ENCODE measurements at regions not wholly inside any gene's neighbourhood (a gene's known extent, or its start where the extent isn't known, plus 50 kb on each side); places are given as distances from the start of the nearest gene placed in this dataset.

- Histone ChIP-seq H3K23ac (ENCODE audit: low read length) (no peak overlapping the region), H2AK5ac (ENCODE audit: low read length) (no peak overlapping the region), H3K79me1 (ENCODE audit: low read length) (no peaks in the 10 kb centered on the region), H3K36me3 (ENCODE audit: control insufficient read depth, insufficient read depth, low read length) (no peaks in the 10 kb centered on the region), H2BK120ac (ENCODE audit: low read depth, low read length) (no peak overlapping the region), H3K18ac (ENCODE audit: low read length) (no peak overlapping the region), H4K8ac (ENCODE audit: low read depth, low read length) (no peak overlapping the region), H3K56ac (ENCODE audit: low read length) (no peak overlapping the region), H2BK15ac (replicated peaks; ENCODE audit: low read depth) (no peak overlapping the region), H3K9ac (ENCODE audit: low read length) (no peak overlapping the region), H3K4ac (ENCODE audit: low read depth, low read length) (no peak overlapping the region), H3K27ac (ENCODE audit: low read depth, low read length) (no peak overlapping the region), H4K5ac (ENCODE audit: low read length) (no peak overlapping the region), H2BK5ac (ENCODE audit: low read length) (no peak overlapping the region), H3K27me3 (ENCODE audit: insufficient read depth, low read length, poor library complexity) (no peaks in the 10 kb centered on the region), H3K4me2 (ENCODE audit: low read length) (no peak overlapping the region), H3K79me2 (ENCODE audit: control insufficient read depth, insufficient read depth, low read length) (no peaks in the 10 kb centered on the region), H3K4me3 (ENCODE audit: low read length) (no peak overlapping the region), H3K4me1 (ENCODE audit: control insufficient read depth, low read depth, low read length) (peaks cover 3% of the 10 kb centered on the region)
- WGBS (ENCODE audit: extremely low coverage, insufficient coverage, low lambda C conversion rate): no CpG with 5 or more reads among the region's 4 CpGs
- peak; percentile 50 for DNase-seq
Measured at GRCh38 chr10:78981970-78982281, 86.8 kb upstream of the ZMIZ1 start.

- H3K18ac ChIP-seq (ENCODE audit: low read length): no peak overlapping the region
- H3K23ac ChIP-seq (ENCODE audit: low read length): no peak overlapping the region
- no peaks in the 10 kb centered on the region for H3K27me3 ChIP-seq (ENCODE audit: insufficient read depth, low read length, poor library complexity)
- no peaks in the 10 kb centered on the region for H3K79me1 ChIP-seq (ENCODE audit: low read length)
- no peak for DNase-seq
- H2AK5ac ChIP-seq (ENCODE audit: low read length): no peak overlapping the region
- peaks cover 3% of the 10 kb centered on the region for H3K4me1 ChIP-seq (ENCODE audit: control insufficient read depth, low read depth, low read length)
- no peak overlapping the region for H3K27ac ChIP-seq (ENCODE audit: low read depth, low read length)
- no peaks in the 10 kb centered on the region for H3K36me3 ChIP-seq (ENCODE audit: control insufficient read depth, insufficient read depth, low read length)
- no CpG with 5 or more reads among the region's 6 CpGs for WGBS (ENCODE audit: extremely low coverage, insufficient coverage, low lambda C conversion rate)
- no peak overlapping the region for H3K4ac ChIP-seq (ENCODE audit: low read depth, low read length)
- no peak overlapping the region for H2BK15ac ChIP-seq (replicated peaks; ENCODE audit: low read depth)
- H4K8ac ChIP-seq (ENCODE audit: low read depth, low read length): no peak overlapping the region
- H2BK120ac ChIP-seq (ENCODE audit: low read depth, low read length): no peak overlapping the region
- no peak overlapping the region for H3K4me3 ChIP-seq (ENCODE audit: low read length)
- no peak overlapping the region for H3K4me2 ChIP-seq (ENCODE audit: low read length)
- no peaks in the 10 kb centered on the region for H3K79me2 ChIP-seq (ENCODE audit: control insufficient read depth, insufficient read depth, low read length)
- no peak overlapping the region for H3K56ac ChIP-seq (ENCODE audit: low read length)
- H3K9ac ChIP-seq (ENCODE audit: low read length): no peak overlapping the region
- no peak overlapping the region for H2BK5ac ChIP-seq (ENCODE audit: low read length)
- no peak overlapping the region for H4K5ac ChIP-seq (ENCODE audit: low read length)
Measured at GRCh38 chr10:78982726-78983125, 86.0 kb upstream of the ZMIZ1 start.

DNA sequence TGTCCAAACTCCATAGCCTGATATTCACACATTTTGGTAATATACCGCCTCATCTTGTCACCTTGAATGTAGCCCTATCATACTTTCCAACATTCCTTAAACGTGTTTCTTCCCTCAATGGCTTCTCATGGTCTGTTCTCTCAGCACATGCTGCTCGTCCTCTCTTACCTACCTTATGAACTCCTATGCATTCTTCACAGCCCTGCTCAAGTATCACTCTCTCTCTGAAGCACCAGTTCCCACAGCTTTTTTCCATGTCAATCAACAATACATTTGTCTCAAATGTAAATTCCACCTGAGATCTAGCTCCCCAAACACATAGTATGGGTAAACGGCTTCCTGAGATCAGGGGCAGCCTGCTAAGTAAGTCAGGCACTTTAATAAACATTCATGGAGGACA is 85.2 kb upstream of the ZMIZ1 start:
- no peak overlapping the region for H3K4me3 ChIP-seq (ENCODE audit: low read length)
- H3K27me3 ChIP-seq (ENCODE audit: insufficient read depth, low read length, poor library complexity): no peaks in the 10 kb centered on the region
- H3K27ac ChIP-seq (ENCODE audit: low read depth, low read length): no peak overlapping the region
- no peak overlapping the region for H3K23ac ChIP-seq (ENCODE audit: low read length)
- no peak overlapping the region for H3K4ac ChIP-seq (ENCODE audit: low read depth, low read length)
- no peak overlapping the region for H2BK120ac ChIP-seq (ENCODE audit: low read depth, low read length)
- no peak overlapping the region for H3K4me2 ChIP-seq (ENCODE audit: low read length)
- no peak overlapping the region for H4K5ac ChIP-seq (ENCODE audit: low read length)
- peaks cover 3% of the 10 kb centered on the region for H3K4me1 ChIP-seq (ENCODE audit: control insufficient read depth, low read depth, low read length)
- H3K79me2 ChIP-seq (ENCODE audit: control insufficient read depth, insufficient read depth, low read length): no peaks in the 10 kb centered on the region
- H3K9ac ChIP-seq (ENCODE audit: low read length): no peak overlapping the region
- no peak overlapping the region for H4K8ac ChIP-seq (ENCODE audit: low read depth, low read length)
- no peak overlapping the region for H3K56ac ChIP-seq (ENCODE audit: low read length)
- no peak overlapping the region for H2BK5ac ChIP-seq (ENCODE audit: low read length)
- no peak overlapping the region for H2BK15ac ChIP-seq (replicated peaks; ENCODE audit: low read depth)
- no peak overlapping the region for H3K18ac ChIP-seq (ENCODE audit: low read length)
- no peaks in the 10 kb centered on the region for H3K79me1 ChIP-seq (ENCODE audit: low read length)
- WGBS (ENCODE audit: extremely low coverage, insufficient coverage, low lambda C conversion rate): no CpG with 5 or more reads among the region's 4 CpGs
- H3K36me3 ChIP-seq (ENCODE audit: control insufficient read depth, insufficient read depth, low read length): no peaks in the 10 kb centered on the region
- no peak for DNase-seq
- H2AK5ac ChIP-seq (ENCODE audit: low read length): no peak overlapping the region

- Histone ChIP-seq H2AK5ac (ENCODE audit: low read length) (no peak overlapping the region), H3K23ac (ENCODE audit: low read length) (no peak overlapping the region), H3K27ac (ENCODE audit: low read depth, low read length) (no peak overlapping the region), H3K4ac (ENCODE audit: low read depth, low read length) (no peak overlapping the region), H3K27me3 (ENCODE audit: insufficient read depth, low read length, poor library complexity) (no peaks in the 10 kb centered on the region), H3K9ac (ENCODE audit: low read length) (no peak overlapping the region), H4K5ac (ENCODE audit: low read length) (no peak overlapping the region), H3K79me1 (ENCODE audit: low read length) (no peaks in the 10 kb centered on the region), H3K79me2 (ENCODE audit: control insufficient read depth, insufficient read depth, low read length) (no peaks in the 10 kb centered on the region), H2BK120ac (ENCODE audit: low read depth, low read length) (no peak overlapping the region), H2BK15ac (replicated peaks; ENCODE audit: low read depth) (no peak overlapping the region), H3K18ac (ENCODE audit: low read length) (no peak overlapping the region), H3K56ac (ENCODE audit: low read length) (no peak overlapping the region), H3K4me3 (ENCODE audit: low read length) (no peak overlapping the region), H2BK5ac (ENCODE audit: low read length) (no peak overlapping the region), H3K4me1 (ENCODE audit: control insufficient read depth, low read depth, low read length) (peaks cover 3% of the 10 kb centered on the region), H3K36me3 (ENCODE audit: control insufficient read depth, insufficient read depth, low read length) (no peaks in the 10 kb centered on the region), H4K8ac (ENCODE audit: low read depth, low read length) (no peak overlapping the region), H3K4me2 (ENCODE audit: low read length) (no peak overlapping the region)
- no CpG with 5 or more reads among the region's 8 CpGs for WGBS (ENCODE audit: extremely low coverage, insufficient coverage, low lambda C conversion rate)
- peak; percentile 80 for DNase-seq
Measured at GRCh38 chr10:78985973-78986818, 82.6 kb upstream of the ZMIZ1 start.

GRCh38 chr10:78991187-78991586 is 77.6 kb upstream of the ZMIZ1 start:
- H3K4me1 ChIP-seq (ENCODE audit: control insufficient read depth, low read depth, low read length): no peaks in the 10 kb centered on the region
- H3K56ac ChIP-seq (ENCODE audit: low read length): no peak overlapping the region
- no peak overlapping the region for H3K4ac ChIP-seq (ENCODE audit: low read depth, low read length)
- no peaks in the 10 kb centered on the region for H3K36me3 ChIP-seq (ENCODE audit: control insufficient read depth, insufficient read depth, low read length)
- H2BK15ac ChIP-seq (replicated peaks; ENCODE audit: low read depth): no peak overlapping the region
- H2BK5ac ChIP-seq (ENCODE audit: low read length): no peak overlapping the region
- H3K27me3 ChIP-seq (ENCODE audit: insufficient read depth, low read length, poor library complexity): no peaks in the 10 kb centered on the region
- WGBS (ENCODE audit: extremely low coverage, insufficient coverage, low lambda C conversion rate): no CpG with 5 or more reads among the region's 1 CpG
- no peaks in the 10 kb centered on the region for H3K79me2 ChIP-seq (ENCODE audit: control insufficient read depth, insufficient read depth, low read length)
- H3K27ac ChIP-seq (ENCODE audit: low read depth, low read length): no peak overlapping the region
- no peak overlapping the region for H3K4me3 ChIP-seq (ENCODE audit: low read length)
- no peak overlapping the region for H3K18ac ChIP-seq (ENCODE audit: low read length)
- H3K4me2 ChIP-seq (ENCODE audit: low read length): no peak overlapping the region
- H3K79me1 ChIP-seq (ENCODE audit: low read length): no peaks in the 10 kb centered on the region
- no peak for DNase-seq
- H2BK120ac ChIP-seq (ENCODE audit: low read depth, low read length): no peak overlapping the region
- no peak overlapping the region for H2AK5ac ChIP-seq (ENCODE audit: low read length)
- H4K5ac ChIP-seq (ENCODE audit: low read length): no peak overlapping the region
- no peak overlapping the region for H4K8ac ChIP-seq (ENCODE audit: low read depth, low read length)
- no peak overlapping the region for H3K23ac ChIP-seq (ENCODE audit: low read length)
- H3K9ac ChIP-seq (ENCODE audit: low read length): no peak overlapping the region

DNA sequence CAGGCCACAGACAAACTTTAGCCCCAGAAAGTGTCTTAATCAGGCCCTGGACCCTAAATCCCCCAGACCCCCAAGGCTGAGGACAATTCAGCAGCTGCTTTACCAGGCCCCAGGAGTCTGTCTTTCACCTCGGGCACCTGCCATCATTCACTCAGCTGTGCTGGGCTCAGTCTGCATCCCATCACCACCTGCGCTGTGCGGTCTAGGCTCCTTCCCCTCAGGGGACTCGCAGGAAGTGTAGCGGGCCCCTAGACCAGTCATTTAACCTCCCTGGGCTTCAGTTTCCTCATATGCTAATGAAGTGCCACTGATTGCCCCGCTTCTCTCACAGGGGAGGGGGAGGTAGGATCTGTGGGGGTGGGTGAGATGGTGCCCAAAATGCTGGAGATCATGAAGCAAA is 76.4 kb upstream of the ZMIZ1 start:
- Histone ChIP-seq H3K79me1 (ENCODE audit: low read length) (no peaks in the 10 kb centered on the region), H2BK120ac (ENCODE audit: low read depth, low read length) (no peak overlapping the region), H3K23ac (ENCODE audit: low read length) (no peak overlapping the region), H3K4me3 (ENCODE audit: low read length) (no peak overlapping the region), H3K56ac (ENCODE audit: low read length) (no peak overlapping the region), H3K4me2 (ENCODE audit: low read length) (no peak overlapping the region), H2AK5ac (ENCODE audit: low read length) (no peak overlapping the region), H3K18ac (ENCODE audit: low read length) (no peak overlapping the region), H2BK5ac (ENCODE audit: low read length) (no peak overlapping the region), H3K27me3 (ENCODE audit: insufficient read depth, low read length, poor library complexity) (no peaks in the 10 kb centered on the region), H3K4ac (ENCODE audit: low read depth, low read length) (no peak overlapping the region), H2BK15ac (replicated peaks; ENCODE audit: low read depth) (no peak overlapping the region), H3K27ac (ENCODE audit: low read depth, low read length) (no peak overlapping the region), H3K9ac (ENCODE audit: low read length) (no peak overlapping the region), H4K5ac (ENCODE audit: low read length) (no peak overlapping the region), H3K36me3 (ENCODE audit: control insufficient read depth, insufficient read depth, low read length) (no peaks in the 10 kb centered on the region), H4K8ac (ENCODE audit: low read depth, low read length) (no peak overlapping the region), H3K79me2 (ENCODE audit: control insufficient read depth, insufficient read depth, low read length) (no peaks in the 10 kb centered on the region), H3K4me1 (ENCODE audit: control insufficient read depth, low read depth, low read length) (no peaks in the 10 kb centered on the region)
- no CpG with 5 or more reads among the region's 6 CpGs for WGBS (ENCODE audit: extremely low coverage, insufficient coverage, low lambda C conversion rate)
- DNase-seq: no peak

Data from mesendoderm (in vitro differentiated cells).